AG04450 (cell line): ENCODE measurements at regions not wholly inside any gene's neighbourhood (a gene's known extent, or its start where the extent isn't known, plus 50 kb on each side); places are given as distances from the start of the nearest gene placed in this dataset.

Experiments used
- CTCF ChIA-PET: fragments of 300-600, 350-600 bp; formaldehyde crosslinking; extraction: SDS; loops from one replicate; lab custom pipeline; 2022; ENCODE audit warnings: antibody characterized with exemption, inconsistent platforms; lab: Charles Lee
- POLR2A ChIA-PET: fragments of 350-600 bp; formaldehyde crosslinking; extraction: SDS; loops from one replicate; lab custom pipeline; 2021; ENCODE audit warnings: antibody characterized with exemption, inconsistent platforms; lab: Yijun Ruan, JAX
- DNase-seq: peaks from one replicate; pipeline ENCODE4 v3.0.0-alpha.2; 2011; ENCODE audit warnings: low read depth, low spot score
- H3K27ac ChIP-seq: one replicate; pipeline ENCODE4 v1.5.1; 2012; ENCODE audit warnings: low read depth, low read length, control low read depth
- H3K27me3 ChIP-seq: one replicate; pipeline ENCODE4 v1.6.0; 2012; ENCODE audit warnings: low read length; ENCODE audit not compliant: control insufficient read depth, insufficient read depth
- H3K4me3 ChIP-seq: 2 replicates; pipeline ENCODE4 v1.5.1; 2011; ENCODE audit warnings: mild to moderate bottlenecking, low read depth, low read length, control low read depth
- H3K9me3 ChIP-seq: 2 replicates; pipeline ENCODE4 v1.5.1; 2012; ENCODE audit warnings: low read length; ENCODE audit not compliant: control insufficient read depth, insufficient read depth
- CTCF ChIP-seq: IDR thresholded peaks from 2 replicates; pipeline ENCODE4 v1.5.1; 2011; ENCODE audit warnings: low read depth, low read length, control low read depth, inconsistent platforms

DNA sequence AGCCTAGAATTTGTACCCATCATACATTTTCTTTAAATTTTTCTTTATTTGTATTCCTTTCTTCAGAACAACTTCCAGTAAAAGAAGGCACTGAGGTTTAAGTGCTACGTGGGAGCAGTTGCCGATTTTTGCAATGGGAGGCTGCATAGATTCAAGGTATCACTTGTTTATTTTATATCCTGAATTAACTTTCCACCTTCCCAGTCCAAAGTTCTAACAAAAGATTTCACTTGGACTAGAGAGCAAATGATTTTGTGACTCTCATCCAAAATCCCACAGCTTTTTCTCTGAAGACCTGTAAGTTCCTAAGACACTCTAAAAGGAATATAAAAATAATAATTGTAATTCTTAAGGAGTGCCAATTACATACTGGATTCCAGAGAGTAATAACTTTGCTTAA is 139.1 kb upstream of the SPRY4 start:
- Histone ChIP-seq H3K9me3 (peaks cover 8% of the 10 kb centered on the region), H3K27ac (no peak overlapping the region), H3K4me3 (no peak overlapping the region), H3K27me3 (no peaks in the 10 kb centered on the region)
- POLR2A ChIA-PET: no interaction called here
- TF ChIP-seq CTCF: no peak
- CTCF ChIA-PET: interaction anchor here (0.6 kb wide), 1 partner anchor 137 kb away, joined by 3 read pairs; no protein-coding TSS in a partner anchor
- no peak for DNase-seq

GRCh38 chr5:142461028-142461590 is 136.3 kb upstream of the SPRY4 start:
- Histone ChIP-seq H3K27me3 (no peaks in the 10 kb centered on the region), H3K9me3 (peaks cover 8% of the 10 kb centered on the region), H3K27ac (no peak overlapping the region), H3K4me3 (no peak overlapping the region)
- DNase-seq: no peak
- POLR2A ChIA-PET: no interaction called here
- no peak for TF ChIP-seq CTCF
- CTCF ChIA-PET: no interaction called here

DNA sequence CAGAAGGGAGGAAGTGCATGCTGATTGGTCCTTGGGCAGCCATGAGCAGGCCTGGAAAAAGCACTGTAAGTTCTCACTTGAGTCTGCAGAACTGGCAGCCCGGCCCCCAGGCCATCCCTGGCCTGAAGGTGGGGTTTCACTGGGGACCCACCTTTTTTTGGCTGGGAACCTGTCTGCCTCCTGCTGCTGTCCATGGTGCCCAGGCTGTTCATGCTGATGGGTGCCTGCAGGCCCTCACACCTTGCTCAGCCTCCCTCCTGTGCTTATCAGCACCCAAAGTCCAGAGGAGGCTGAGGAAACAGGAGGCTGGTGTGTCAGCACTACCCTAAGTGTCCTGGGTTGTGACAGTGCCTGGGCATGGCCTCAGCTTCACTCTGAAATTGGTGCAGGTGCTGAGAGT is 134.4 kb upstream of the SPRY4 start:
- peaks cover 8% of the 10 kb centered on the region for H3K9me3 ChIP-seq
- POLR2A ChIA-PET: no interaction called here
- no peak overlapping the region for H3K27ac ChIP-seq
- TF ChIP-seq CTCF: no peak
- CTCF ChIA-PET: no interaction called here
- H3K4me3 ChIP-seq: no peak overlapping the region
- no peak for DNase-seq
- no peaks in the 10 kb centered on the region for H3K27me3 ChIP-seq

- TF ChIP-seq CTCF: no peak
- no peak overlapping the region for H3K27ac ChIP-seq
- peaks cover 14% of the 10 kb centered on the region for H3K9me3 ChIP-seq
- no peak overlapping the region for H3K4me3 ChIP-seq
- ChIA-PET POLR2A (no interaction called here), CTCF (no interaction called here)
- DNase-seq: no peak
- no peaks in the 10 kb centered on the region for H3K27me3 ChIP-seq
These were observed 131.0 kb upstream of the SPRY4 start for GRCh38 chr5:142455856-142456255.

DNA sequence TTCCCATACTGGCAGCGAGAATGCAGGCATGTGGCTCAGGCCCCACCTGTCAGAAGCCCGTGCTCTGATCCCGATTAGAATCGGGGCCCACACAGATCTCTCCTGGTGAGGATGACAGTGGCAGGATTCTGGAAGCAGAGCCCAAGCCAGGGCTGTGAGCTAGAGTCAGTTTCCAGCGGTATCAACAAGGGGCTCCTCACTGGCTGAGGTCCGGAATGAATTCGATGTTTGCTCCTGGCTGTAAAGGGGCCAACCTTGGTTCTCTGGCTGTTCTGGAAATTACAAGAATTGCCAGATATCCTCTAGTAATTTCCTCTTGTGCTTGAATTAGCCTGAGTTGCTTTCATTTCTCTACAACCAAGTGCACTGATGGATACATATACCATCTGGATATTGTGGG is 129.1 kb upstream of the SPRY4 start:
- no peak for DNase-seq
- POLR2A ChIA-PET: no interaction called here
- CTCF ChIA-PET: no interaction called here

More for the DNA sequence above, 129.1 kb upstream of the SPRY4 start:
- Histone ChIP-seq H3K4me3 (no peak overlapping the region), H3K27ac (no peak overlapping the region), H3K9me3 (peaks cover 6% of the 10 kb centered on the region), H3K27me3 (no peaks in the 10 kb centered on the region)
- no peak for TF ChIP-seq CTCF
